Smooth muscle cell (in vitro differentiated cells): ENCODE measurements at regions not wholly inside any gene's neighbourhood (a gene's known extent, or its start where the extent isn't known, plus 50 kb on each side); places are given as distances from the start of the nearest gene placed in this dataset.

ENCODE experiments used
- DNase-seq: peaks from one replicate; lab custom pipeline; 2025; ENCODE audit not compliant: unreplicated experiment; lab: John Stamatoyannopoulos, UW
- H2AFZ ChIP-seq: fragments of 200-600 bp; sonication (generic); 2 replicates; pipeline ENCODE4 v1.6.0; 2016; ENCODE audit warnings: antibody characterized with exemption, low read depth, mild to moderate bottlenecking
- H3F3A ChIP-seq: fragments of 200-600 bp; sonication (generic); 2 replicates; pipeline ENCODE4 v1.6.0; 2017; ENCODE audit warnings: antibody characterized with exemption, low read depth
- H3K27ac ChIP-seq: fragments of 200-600 bp; sonication (generic); 2 replicates; pipeline ENCODE4 v1.5.1; 2016; ENCODE audit warnings: low read depth, mild to moderate bottlenecking
- H3K27me3 ChIP-seq: fragments of 200-600 bp; sonication (generic); 2 replicates; pipeline ENCODE4 v1.6.1; 2016; ENCODE audit warnings: low read depth, mild to moderate bottlenecking
- H3K36me3 ChIP-seq: fragments of 200-600 bp; sonication (generic); 2 replicates; pipeline ENCODE4 v1.5.1; 2016; ENCODE audit warnings: low read depth
- H3K4me1 ChIP-seq: fragments of 200-600 bp; sonication (generic); 2 replicates; pipeline ENCODE4 v1.5.1; 2016; ENCODE audit warnings: low read depth
- H3K4me2 ChIP-seq: fragments of 200-600 bp; sonication (generic); 2 replicates; pipeline ENCODE4 v1.6.0; 2016; ENCODE audit warnings: mild to moderate bottlenecking
- H3K4me3 ChIP-seq: fragments of 200-600 bp; sonication (generic); 2 replicates; pipeline ENCODE4 v1.5.1; 2016; ENCODE audit warnings: mild to moderate bottlenecking
- H3K79me2 ChIP-seq: fragments of 200-600 bp; sonication (generic); 2 replicates; pipeline ENCODE4 v1.6.0; 2016; ENCODE audit warnings: low read depth, mild to moderate bottlenecking
- H3K9ac ChIP-seq: fragments of 200-600 bp; sonication (generic); 2 replicates; pipeline ENCODE4 v1.6.0; 2016; ENCODE audit warnings: low read depth
- H3K9me3 ChIP-seq: fragments of 200-600 bp; sonication (generic); replicated peaks from 2 replicates; pipeline ENCODE4 v1.5.1; 2016; ENCODE audit warnings: low read depth
- H4K20me1 ChIP-seq: fragments of 200-600 bp; sonication (generic); 2 replicates; pipeline ENCODE4 v1.6.0; 2016; ENCODE audit warnings: low read depth
- WGBS: methylation state at CpG from one replicate; pipeline ENCODE4 v1.1.7; 2016; ENCODE audit warnings: low lambda C conversion rate; 5-methylcytosine and 5-hydroxymethylcytosine counted together
- TF ChIP-seq, protein P1 (sequence below): fragments of 200-600 bp; sonication (generic); IDR thresholded peaks from 2 replicates; pipeline ENCODE4 v1.5.1; 2017; ENCODE audit warnings: borderline replicate concordance, mild to moderate bottlenecking, antibody characterized with exemption; ENCODE audit not compliant: insufficient read depth, poor library complexity, severe bottlenecking

DNA sequence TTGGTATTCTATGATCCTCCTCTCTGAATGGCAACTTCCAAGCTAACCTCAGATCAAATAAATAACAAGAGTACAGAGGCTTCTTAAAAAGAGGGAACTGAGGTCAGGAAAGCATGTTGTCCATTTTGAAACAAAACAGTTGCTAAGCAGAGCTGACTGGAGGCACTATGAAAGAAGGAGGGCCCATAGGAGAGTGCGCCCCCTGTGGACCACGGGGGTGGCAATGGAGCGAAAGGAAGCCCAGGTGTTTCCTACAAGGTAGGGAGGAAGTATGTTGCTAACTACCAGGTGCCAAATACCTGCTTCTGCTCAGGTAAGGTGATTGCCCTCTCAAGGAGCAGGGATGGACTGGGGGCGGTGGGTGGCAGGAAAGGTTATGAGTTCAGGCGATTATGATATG, 101.8 kb upstream of the MAST4 start:
- H3K4me1 ChIP-seq, result no peaks in the 10 kb centered on the region
- no peaks in the 10 kb centered on the region for H3K36me3 ChIP-seq
- H3F3A ChIP-seq, result no peaks in the 10 kb centered on the region
- H2AFZ ChIP-seq, result no peak overlapping the region
- no peak overlapping the region for H3K9ac ChIP-seq
- no peak overlapping the region for H3K27ac ChIP-seq
- H4K20me1 ChIP-seq, result no peaks in the 10 kb centered on the region
- TF ChIP-seq, protein P1, sequence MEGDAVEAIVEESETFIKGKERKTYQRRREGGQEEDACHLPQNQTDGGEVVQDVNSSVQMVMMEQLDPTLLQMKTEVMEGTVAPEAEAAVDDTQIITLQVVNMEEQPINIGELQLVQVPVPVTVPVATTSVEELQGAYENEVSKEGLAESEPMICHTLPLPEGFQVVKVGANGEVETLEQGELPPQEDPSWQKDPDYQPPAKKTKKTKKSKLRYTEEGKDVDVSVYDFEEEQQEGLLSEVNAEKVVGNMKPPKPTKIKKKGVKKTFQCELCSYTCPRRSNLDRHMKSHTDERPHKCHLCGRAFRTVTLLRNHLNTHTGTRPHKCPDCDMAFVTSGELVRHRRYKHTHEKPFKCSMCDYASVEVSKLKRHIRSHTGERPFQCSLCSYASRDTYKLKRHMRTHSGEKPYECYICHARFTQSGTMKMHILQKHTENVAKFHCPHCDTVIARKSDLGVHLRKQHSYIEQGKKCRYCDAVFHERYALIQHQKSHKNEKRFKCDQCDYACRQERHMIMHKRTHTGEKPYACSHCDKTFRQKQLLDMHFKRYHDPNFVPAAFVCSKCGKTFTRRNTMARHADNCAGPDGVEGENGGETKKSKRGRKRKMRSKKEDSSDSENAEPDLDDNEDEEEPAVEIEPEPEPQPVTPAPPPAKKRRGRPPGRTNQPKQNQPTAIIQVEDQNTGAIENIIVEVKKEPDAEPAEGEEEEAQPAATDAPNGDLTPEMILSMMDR, result no peak
- DNase-seq, result no peak
- H3K27me3 ChIP-seq, result no peaks in the 10 kb centered on the region
- no peak overlapping the region for H3K4me2 ChIP-seq
- H3K79me2 ChIP-seq, result no peaks in the 10 kb centered on the region
- 58% methylated on average over 5 of the region's 5 CpGs for WGBS
- no peak overlapping the region for H3K4me3 ChIP-seq
- no peaks in the 10 kb centered on the region for H3K9me3 ChIP-seq

DNA sequence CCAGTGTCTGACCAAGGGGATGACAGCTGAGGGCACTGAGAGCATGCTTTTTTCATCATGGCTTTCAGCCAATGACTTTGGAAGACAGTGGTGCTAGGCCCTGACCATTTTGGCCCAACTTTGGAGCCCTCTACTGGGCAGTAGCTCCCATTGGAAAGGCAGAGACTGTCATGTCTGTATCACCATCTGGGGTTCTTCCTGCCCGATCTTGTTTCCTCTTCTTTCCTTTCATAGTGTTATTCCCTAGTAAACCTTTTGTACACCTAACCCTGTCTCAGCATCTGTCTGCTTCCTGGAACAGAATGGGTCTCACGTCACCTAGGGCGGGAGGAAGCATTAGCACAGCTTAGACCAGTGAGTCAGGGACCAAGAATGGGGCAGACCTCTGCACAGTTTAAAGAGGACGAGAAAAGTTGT, 97.4 kb upstream of the MAST4 start:
- no peak overlapping the region for H3K4me2 ChIP-seq
- H3K9ac ChIP-seq, result no peak overlapping the region
- no peaks in the 10 kb centered on the region for H3K4me1 ChIP-seq
- TF ChIP-seq, protein P1, result no peak
- H3K36me3 ChIP-seq, result no peaks in the 10 kb centered on the region
- no peak for DNase-seq
- H2AFZ ChIP-seq, result no peak overlapping the region
- no peak overlapping the region for H3K4me3 ChIP-seq
- no peaks in the 10 kb centered on the region for H3F3A ChIP-seq
- 77% methylated on average over 4 of the region's 4 CpGs for WGBS
- H4K20me1 ChIP-seq, result no peaks in the 10 kb centered on the region
- no peaks in the 10 kb centered on the region for H3K9me3 ChIP-seq
- no peaks in the 10 kb centered on the region for H3K27me3 ChIP-seq
- H3K27ac ChIP-seq, result no peak overlapping the region
- H3K79me2 ChIP-seq, result no peaks in the 10 kb centered on the region

DNA sequence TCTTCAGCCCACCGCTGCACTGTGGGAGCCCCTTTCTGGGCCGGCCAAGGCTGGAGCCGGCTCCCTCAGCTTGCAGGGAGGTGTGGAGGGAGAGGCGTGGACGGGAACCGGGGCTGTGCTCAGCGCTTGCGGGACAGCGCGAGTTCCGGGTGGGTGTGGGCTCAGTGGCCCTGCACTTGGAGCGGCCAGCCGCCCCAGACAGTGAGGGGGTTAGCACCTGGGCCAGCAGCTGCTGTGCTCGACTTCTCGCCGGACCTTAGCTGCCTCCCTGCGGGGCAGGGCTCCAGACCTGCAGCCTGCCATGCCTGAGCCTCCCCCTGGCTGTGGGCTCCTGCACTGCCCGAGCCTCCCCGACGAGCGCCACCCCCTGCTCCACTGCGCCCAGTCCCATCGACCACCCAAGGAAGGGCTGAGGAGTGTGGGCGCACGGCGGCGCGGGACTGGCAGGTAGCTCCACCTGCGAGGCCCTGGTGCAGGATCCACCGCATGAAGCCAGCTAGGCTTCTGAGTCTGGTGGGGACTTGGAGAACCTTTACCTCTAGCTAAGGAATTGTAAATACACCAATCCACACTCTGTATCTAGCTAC, 92.9 kb upstream of the MAST4 start:
- no peaks in the 10 kb centered on the region for H3K4me1 ChIP-seq
- H3K9ac ChIP-seq, result no peak overlapping the region
- no peaks in the 10 kb centered on the region for H4K20me1 ChIP-seq
- no peak overlapping the region for H3K27ac ChIP-seq
- H3F3A ChIP-seq, result no peaks in the 10 kb centered on the region
- no peak for DNase-seq
- TF ChIP-seq, protein P1, result no peak
- WGBS, result 97% methylated on average over 30 of the region's 30 CpGs
- H3K27me3 ChIP-seq, result no peaks in the 10 kb centered on the region
- no peaks in the 10 kb centered on the region for H3K9me3 ChIP-seq
- no peaks in the 10 kb centered on the region for H3K79me2 ChIP-seq
- no peak overlapping the region for H2AFZ ChIP-seq
- H3K4me3 ChIP-seq, result no peak overlapping the region
- no peak overlapping the region for H3K4me2 ChIP-seq
- H3K36me3 ChIP-seq, result no peaks in the 10 kb centered on the region

DNA sequence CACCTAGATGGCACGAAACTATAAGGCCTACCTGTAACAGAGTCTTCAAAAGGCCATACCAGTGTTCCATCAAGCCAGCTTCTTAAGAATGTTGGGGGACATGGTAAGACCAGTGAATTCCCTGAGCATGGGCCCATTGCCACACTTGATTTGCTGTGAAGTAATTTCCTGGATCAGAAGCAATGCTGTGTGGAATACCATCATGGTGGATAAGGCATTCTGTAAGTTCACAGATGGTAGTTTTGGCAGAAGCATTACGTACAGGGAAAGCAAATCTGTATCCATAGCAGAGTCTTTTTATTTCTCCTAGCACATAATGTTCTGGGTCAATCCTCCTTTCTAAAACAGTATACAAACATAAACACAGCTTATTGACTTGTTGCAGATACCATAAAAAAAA, 89.1 kb upstream of the MAST4 start:
- Histone ChIP-seq H3F3A (no peaks in the 10 kb centered on the region), H3K27me3 (no peaks in the 10 kb centered on the region), H3K4me2 (no peak overlapping the region), H3K27ac (no peak overlapping the region), H3K9ac (no peak overlapping the region), H2AFZ (no peak overlapping the region), H4K20me1 (no peaks in the 10 kb centered on the region), H3K79me2 (no peaks in the 10 kb centered on the region), H3K4me1 (no peaks in the 10 kb centered on the region), H3K9me3 (no peaks in the 10 kb centered on the region), H3K4me3 (no peak overlapping the region), H3K36me3 (no peaks in the 10 kb centered on the region)
- TF ChIP-seq, protein P1, result no peak
- WGBS, result 89% methylated on average over 2 of the region's 2 CpGs
- DNase-seq, result no peak
